Keratinocyte (primary cell): ENCODE measurements at regions not wholly inside any gene's neighbourhood (a gene's known extent, or its start where the extent isn't known, plus 50 kb on each side); places are given as distances from the start of the nearest gene placed in this dataset.
"Not testable (repeated sequence)": the region's sequence is repeated elsewhere in the genome, so short reads cannot be mapped to it uniquely, and the experiment has no call there.

ENCODE experiments used
- DNase-seq: peaks from one replicate; pipeline ENCODE4 v3.0.0-alpha.2; 2011; ENCODE audit warnings: low read depth, missing footprints, low spot score
- FAIRE-seq: peaks from 2 replicates; lab custom pipeline; 2011; peaks lifted over from hg19 to GRCh38; lab: Jason Lieb, UNC
- H2AFZ ChIP-seq: 2 replicates; pipeline ENCODE4 v1.6.0; 2012; ENCODE audit warnings: low read length, control low read depth, inconsistent platforms; ENCODE audit not compliant: control insufficient read depth
- H3K27ac ChIP-seq: 2 replicates; pipeline ENCODE4 v1.5.1; 2011; ENCODE audit warnings: low read length; ENCODE audit not compliant: control insufficient read depth, insufficient read depth
- H3K27me3 ChIP-seq: 3 replicates; pipeline ENCODE4 v1.6.0; 2011; ENCODE audit warnings: low read length; ENCODE audit not compliant: control insufficient read depth, insufficient read depth; ENCODE audit errors: extremely low read depth
- H3K36me3 ChIP-seq, 2 experiments: 2 replicates in 1 of 2; 3 replicates in 1 of 2; pipeline ENCODE4 v1.5.1; 2011; ENCODE audit warnings: low read length in 2 of 2, mild to moderate bottlenecking in 1 of 2; ENCODE audit not compliant: control insufficient read depth in 2 of 2, insufficient read depth in 2 of 2; ENCODE audit errors: extremely low read depth in 1 of 2
- H3K4me1 ChIP-seq: 3 replicates; pipeline ENCODE4 v1.5.1; 2011; ENCODE audit warnings: low read length; ENCODE audit not compliant: control insufficient read depth, insufficient read depth; ENCODE audit errors: extremely low read depth
- H3K4me2 ChIP-seq: 3 replicates; pipeline ENCODE4 v1.6.0; 2011; ENCODE audit warnings: low read depth, low read length; ENCODE audit not compliant: control insufficient read depth, insufficient read depth; ENCODE audit errors: extremely low read depth
- H3K4me3 ChIP-seq, 3 experiments: fragments of 200-600 bp in 1 of 3; sonication (generic) in 1 of 3; 2 replicates in 2 of 3; 3 replicates in 1 of 3; pipeline ENCODE4 v1.5.1; 2011 to 2016; ENCODE audit warnings: low read length in 3 of 3, mild to moderate bottlenecking in 3 of 3, control low read depth in 2 of 3, inconsistent platforms in 1 of 3, low read depth in 1 of 3, mixed read lengths in 1 of 3, mixed run types in 1 of 3, moderate library complexity in 1 of 3; ENCODE audit not compliant: control insufficient read depth in 2 of 3, insufficient read depth in 2 of 3; ENCODE audit errors: extremely low read depth in 1 of 3
- H3K79me2 ChIP-seq: 2 replicates; pipeline ENCODE4 v1.6.0; 2012; ENCODE audit warnings: low read length; ENCODE audit not compliant: control insufficient read depth, insufficient read depth
- H3K9ac ChIP-seq: 3 replicates; pipeline ENCODE4 v1.6.0; 2011; ENCODE audit warnings: low read length; ENCODE audit not compliant: control insufficient read depth, insufficient read depth; ENCODE audit errors: extremely low read depth
- H3K9me1 ChIP-seq: 3 replicates; pipeline ENCODE4 v1.6.0; 2011; ENCODE audit warnings: low read length; ENCODE audit not compliant: control insufficient read depth, insufficient read depth; ENCODE audit errors: extremely low read depth
- H3K9me3 ChIP-seq: 2 replicates; pipeline ENCODE4 v1.5.1; 2012; ENCODE audit warnings: low read depth, low read length; ENCODE audit not compliant: control insufficient read depth
- H4K20me1 ChIP-seq: 3 replicates; pipeline ENCODE4 v1.6.0; 2011; ENCODE audit warnings: low read length; ENCODE audit not compliant: control insufficient read depth, insufficient read depth; ENCODE audit errors: extremely low read depth
- CTCF ChIP-seq, 3 experiments: IDR thresholded peaks in 1 of 3; conservative IDR thresholded peaks in 1 of 3; optimal IDR thresholded peaks in 1 of 3; 2 replicates in 2 of 3; 3 replicates in 1 of 3; pipeline versions ENCODE3 to v1.5.1; 2011; ENCODE audit warnings: low read length in 3 of 3, mild to moderate bottlenecking in 3 of 3, moderate library complexity in 2 of 3, control low read depth in 1 of 3, inconsistent platforms in 1 of 3; ENCODE audit not compliant: insufficient read depth in 2 of 3; ENCODE audit errors: extremely low read depth in 1 of 3
- EZH2 ChIP-seq: IDR thresholded peaks from one replicate; pipeline ENCODE4 v1.6.1; 2012; ENCODE audit warnings: inconsistent platforms, mild to moderate bottlenecking, low read length, moderate library complexity
- dilution Hi-C: fragments of 300-500 bp; cut with MboI; formaldehyde crosslinking; loops from one replicate; pipeline ENCODE4 v1.7.0; 2020; ENCODE audit warnings: low sequenced_read_pairs; ENCODE audit not compliant: extremely low pct_ligation_motif_present

GRCh38 chr11:88051396-88051795, 123.8 kb downstream of the RAB38 start:
- dilution Hi-C loops: no loop called here
- Histone ChIP-seq H4K20me1 (no peaks in the 10 kb centered on the region), H3K9ac (no peak overlapping the region), H3K4me1 (peaks cover 3% of the 10 kb centered on the region), H3K9me3 (no peaks in the 10 kb centered on the region), H3K27ac (no peak overlapping the region), H3K9me1 (no peaks in the 10 kb centered on the region), H3K4me3 (no peak overlapping the region), H2AFZ (no peak overlapping the region), H3K27me3 (no peaks in the 10 kb centered on the region), H3K4me2 (no peak overlapping the region), H3K79me2 (no peaks in the 10 kb centered on the region), H3K36me3 (no peaks in the 10 kb centered on the region)
- TF ChIP-seq CTCF (optimal IDR thresholded peaks at IDR 0.05 in 1 of 3, IDR thresholded peaks at IDR 0.05 in 1 of 3, conservative IDR thresholded peaks at IDR 0.05 in 1 of 3; ENCODE audit: extremely low read depth in 1 of 3, insufficient read depth in 2 of 3, low read length in 3 of 3): no peak
- TF ChIP-seq EZH2: no peak
- DNase-seq (no peak), FAIRE-seq (no peak)

- Histone ChIP-seq H3K27me3 (no peaks in the 10 kb centered on the region), H2AFZ (no peak overlapping the region)
These were observed 125.0 kb downstream of the RAB38 start for GRCh38 chr11:88050247-88050646.

GRCh38 chr11:88045288-88045687, 130.0 kb downstream of the RAB38 start:
- H4K20me1 ChIP-seq, H3K9me3 ChIP-seq, H3K9ac ChIP-seq, dilution Hi-C loops, H3K4me3 ChIP-seq, H3K36me3 ChIP-seq, H3K9me1 ChIP-seq, H3K27me3 ChIP-seq, H2AFZ ChIP-seq, H3K27ac ChIP-seq, FAIRE-seq, H3K79me2 ChIP-seq, H3K4me2 ChIP-seq, DNase-seq, H3K4me1 ChIP-seq: not testable (repeated sequence)

More at GRCh38 chr11:88050247-88050646, 125.0 kb downstream of the RAB38 start:
- Histone ChIP-seq H3K79me2 (no peaks in the 10 kb centered on the region), H3K9me3 (no peaks in the 10 kb centered on the region), H3K36me3 (no peaks in the 10 kb centered on the region), H3K27ac (no peak overlapping the region), H3K4me3 (no peak overlapping the region), H3K9ac (no peak overlapping the region), H4K20me1 (no peaks in the 10 kb centered on the region), H3K9me1 (no peaks in the 10 kb centered on the region), H3K4me1 (peaks cover 3% of the 10 kb centered on the region), H3K4me2 (no peak overlapping the region)
- TF ChIP-seq CTCF (optimal IDR thresholded peaks at IDR 0.05 in 1 of 3, IDR thresholded peaks at IDR 0.05 in 1 of 3, conservative IDR thresholded peaks at IDR 0.05 in 1 of 3; ENCODE audit: extremely low read depth in 1 of 3, insufficient read depth in 2 of 3, low read length in 3 of 3) (no peak), EZH2 (no peak)
- dilution Hi-C loops: no loop called here
- FAIRE-seq: no peak
- no peak for DNase-seq

- H3K4me1 ChIP-seq, H3K79me2 ChIP-seq, H3K27ac ChIP-seq, DNase-seq, H3K27me3 ChIP-seq, H3K9me1 ChIP-seq, H3K36me3 ChIP-seq, H2AFZ ChIP-seq, H3K9me3 ChIP-seq, H3K9ac ChIP-seq, H3K4me3 ChIP-seq, FAIRE-seq, H3K4me2 ChIP-seq, dilution Hi-C loops, H4K20me1 ChIP-seq: not testable (repeated sequence)
These were observed 130.6 kb downstream of the RAB38 start for GRCh38 chr11:88044658-88045057.
